HUES48 (cell line): ENCODE measurements at regions not wholly inside any gene's neighbourhood (a gene's known extent, or its start where the extent isn't known, plus 50 kb on each side); places are given as distances from the start of the nearest gene placed in this dataset.

Source experiments
- H3K27ac ChIP-seq: one replicate; pipeline ENCODE4 v1.7.0; 2013; ENCODE audit warnings: low read depth, low read length, inconsistent platforms
- H3K27me3 ChIP-seq: 2 replicates; pipeline ENCODE4 v1.6.1; 2013; ENCODE audit warnings: mild to moderate bottlenecking, low read length; ENCODE audit not compliant: control insufficient read depth, insufficient read depth
- H3K36me3 ChIP-seq: 2 replicates; pipeline ENCODE4 v1.6.1; 2013; ENCODE audit warnings: low read length; ENCODE audit not compliant: control insufficient read depth, insufficient read depth
- H3K4me1 ChIP-seq: 2 replicates; pipeline ENCODE4 v1.6.1; 2013; ENCODE audit warnings: mild to moderate bottlenecking, low read length; ENCODE audit not compliant: control insufficient read depth, insufficient read depth
- H3K4me3 ChIP-seq: 2 replicates; pipeline ENCODE4 v1.5.1; 2013; ENCODE audit warnings: mild to moderate bottlenecking, low read depth, low read length
- H3K9ac ChIP-seq: 2 replicates; pipeline ENCODE4 v1.6.1; 2013; ENCODE audit warnings: mild to moderate bottlenecking, low read depth, low read length, moderate library complexity
- H3K9me3 ChIP-seq: 2 replicates; pipeline ENCODE4 v1.6.1; 2013; ENCODE audit warnings: low read length; ENCODE audit not compliant: control insufficient read depth, insufficient read depth

DNA sequence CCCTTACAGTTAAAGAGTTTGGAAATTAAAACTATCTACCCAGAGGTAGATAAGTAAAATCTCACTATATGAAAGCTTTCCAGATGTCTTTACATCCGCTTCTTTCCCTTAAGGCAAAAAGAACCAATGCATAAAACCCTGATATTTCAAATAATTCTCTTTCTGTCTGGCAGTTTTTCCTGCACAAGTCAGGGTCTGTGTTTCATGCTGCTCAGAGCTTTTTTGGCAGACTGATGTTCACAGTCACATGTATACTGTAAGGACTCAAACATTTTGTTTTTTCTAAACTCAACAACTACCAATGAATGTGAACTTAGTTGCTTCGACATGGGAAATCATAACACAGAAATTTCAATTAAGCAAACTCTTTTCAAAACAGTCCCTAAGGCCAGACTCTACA, 988.4 kb downstream of the EPHA3 start:
- no peaks in the 10 kb centered on the region for H3K36me3 ChIP-seq
- no peaks in the 10 kb centered on the region for H3K4me1 ChIP-seq
- H3K4me3 ChIP-seq: no peak overlapping the region
- H3K9ac ChIP-seq: no peak overlapping the region
- H3K27ac ChIP-seq: no peak overlapping the region
- H3K27me3 ChIP-seq: no peaks in the 10 kb centered on the region
- H3K9me3 ChIP-seq: no peaks in the 10 kb centered on the region

DNA sequence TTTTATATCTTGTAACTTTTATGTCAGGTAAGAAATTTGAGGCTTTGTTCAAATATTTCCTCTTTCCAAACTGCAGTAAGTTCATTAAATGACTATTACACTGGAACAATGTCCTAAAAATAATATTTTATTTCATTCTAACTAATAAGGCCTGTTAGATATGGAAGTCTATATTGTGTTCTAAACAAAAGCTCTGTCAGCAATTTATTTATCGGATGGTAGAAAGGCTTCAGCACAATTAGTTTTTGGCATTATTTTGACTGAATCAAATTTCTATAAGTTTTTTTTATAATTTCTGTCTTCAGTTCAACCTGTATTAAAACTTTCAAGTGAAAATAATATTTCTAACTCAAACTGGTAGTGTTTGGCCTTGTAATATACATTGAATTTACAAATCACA, 992.1 kb downstream of the EPHA3 start:
- Histone ChIP-seq H3K4me3 (no peak overlapping the region), H3K9ac (no peak overlapping the region), H3K36me3 (no peaks in the 10 kb centered on the region), H3K27me3 (no peaks in the 10 kb centered on the region), H3K4me1 (no peaks in the 10 kb centered on the region), H3K27ac (no peak overlapping the region), H3K9me3 (no peaks in the 10 kb centered on the region)

DNA sequence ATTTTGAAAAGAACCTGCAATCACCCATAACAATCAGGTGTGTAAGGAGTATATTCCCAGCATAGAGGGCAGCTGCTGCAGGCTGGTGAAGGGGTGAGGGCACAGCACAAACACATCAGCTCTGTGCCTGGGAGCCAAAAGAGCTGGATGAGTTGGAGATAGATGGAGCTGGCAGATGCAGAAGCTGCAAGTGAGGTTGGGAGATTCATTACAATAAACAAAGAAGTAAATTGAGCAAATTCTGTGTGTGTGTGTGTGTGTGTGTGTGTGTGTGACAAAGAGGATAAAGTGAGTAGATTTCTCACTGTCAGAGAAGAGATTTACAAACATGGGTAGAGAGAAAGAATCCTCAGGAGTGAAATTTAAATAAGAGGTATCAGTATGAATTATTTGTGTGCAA, 994.7 kb downstream of the EPHA3 start:
- Histone ChIP-seq H3K27ac (no peak overlapping the region), H3K9ac (no peak overlapping the region), H3K4me3 (no peak overlapping the region), H3K36me3 (no peaks in the 10 kb centered on the region), H3K27me3 (no peaks in the 10 kb centered on the region), H3K9me3 (no peaks in the 10 kb centered on the region), H3K4me1 (no peaks in the 10 kb centered on the region)

DNA sequence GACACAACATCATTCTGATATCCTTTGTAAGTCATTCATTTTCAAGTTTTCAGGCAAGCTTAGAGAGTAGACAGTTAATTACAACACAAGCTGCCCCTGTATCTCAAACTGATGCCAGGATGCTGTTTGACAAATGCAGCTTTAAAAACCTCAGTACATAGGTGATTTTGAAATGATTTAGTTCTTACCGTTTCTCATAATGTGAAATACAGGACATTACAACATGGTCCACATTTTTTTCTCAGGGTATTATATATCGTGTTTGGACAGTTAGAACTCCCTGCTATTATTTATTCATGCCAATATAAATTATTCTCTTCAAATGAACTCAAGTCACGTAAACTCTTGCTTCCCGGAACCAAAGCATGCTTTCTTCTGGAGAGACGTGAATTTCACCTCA, 1013.9 kb downstream of the EPHA3 start:
- Histone ChIP-seq H3K27ac (no peak overlapping the region), H3K27me3 (no peaks in the 10 kb centered on the region), H3K9me3 (0 out of 2 replicates have a peak, but pooled peaks cover 10% of the 10 kb centered on the region), H3K9ac (no peak overlapping the region), H3K4me1 (no peaks in the 10 kb centered on the region), H3K36me3 (no peaks in the 10 kb centered on the region), H3K4me3 (no peak overlapping the region)

DNA sequence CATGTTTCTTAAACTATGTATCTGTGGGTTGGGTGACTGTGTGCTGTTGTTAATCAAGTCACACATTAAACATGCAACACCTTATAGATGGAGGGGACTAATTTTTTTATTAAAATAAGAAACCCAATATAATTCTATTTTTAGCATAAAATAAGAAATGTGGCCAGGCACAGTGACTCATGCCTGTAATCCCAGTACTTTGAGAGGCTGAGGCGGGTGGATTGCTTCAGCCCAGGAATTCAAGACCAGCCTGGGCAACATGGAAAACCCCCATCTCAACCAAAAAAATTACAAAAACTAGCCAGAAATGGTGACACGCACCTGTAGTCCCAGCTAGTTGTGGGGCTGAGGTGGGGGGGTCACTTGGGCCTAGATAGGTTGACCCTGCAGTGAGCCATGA, 1021.0 kb downstream of the EPHA3 start:
- H3K9me3 ChIP-seq: peaks cover 4% of the 10 kb centered on the region; the same call in 1 of the 2 replicates
- H3K36me3 ChIP-seq: no peaks in the 10 kb centered on the region
- H3K4me3 ChIP-seq: no peak overlapping the region
- no peak overlapping the region for H3K9ac ChIP-seq
- H3K4me1 ChIP-seq: no peaks in the 10 kb centered on the region
- H3K27me3 ChIP-seq: no peaks in the 10 kb centered on the region
- no peak overlapping the region for H3K27ac ChIP-seq

DNA sequence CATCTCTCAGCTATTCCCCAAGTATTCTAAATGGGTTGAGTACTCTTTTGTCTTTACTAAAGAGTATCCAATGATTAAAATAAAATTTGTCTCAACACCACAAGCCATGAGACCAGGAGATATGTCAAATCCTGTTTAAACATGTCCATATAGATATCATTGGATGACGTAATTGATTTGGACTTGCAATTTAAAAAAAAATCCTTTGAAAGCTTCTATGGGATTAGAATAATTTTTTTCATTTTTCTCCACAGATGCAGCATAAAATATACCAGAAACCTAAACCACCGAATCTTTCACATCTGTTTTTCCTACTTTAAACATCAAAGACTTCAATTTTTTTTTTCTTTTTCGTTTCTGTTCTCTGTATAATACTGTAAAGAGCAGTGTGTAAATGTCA, 1022.3 kb downstream of the EPHA3 start:
- Histone ChIP-seq H3K4me1 (no peaks in the 10 kb centered on the region), H3K9me3 (peaks cover 4% of the 10 kb centered on the region; the same call in 1 of the 2 replicates), H3K4me3 (no peak overlapping the region), H3K27me3 (no peaks in the 10 kb centered on the region), H3K9ac (no peak overlapping the region), H3K27ac (no peak overlapping the region), H3K36me3 (no peaks in the 10 kb centered on the region)

DNA sequence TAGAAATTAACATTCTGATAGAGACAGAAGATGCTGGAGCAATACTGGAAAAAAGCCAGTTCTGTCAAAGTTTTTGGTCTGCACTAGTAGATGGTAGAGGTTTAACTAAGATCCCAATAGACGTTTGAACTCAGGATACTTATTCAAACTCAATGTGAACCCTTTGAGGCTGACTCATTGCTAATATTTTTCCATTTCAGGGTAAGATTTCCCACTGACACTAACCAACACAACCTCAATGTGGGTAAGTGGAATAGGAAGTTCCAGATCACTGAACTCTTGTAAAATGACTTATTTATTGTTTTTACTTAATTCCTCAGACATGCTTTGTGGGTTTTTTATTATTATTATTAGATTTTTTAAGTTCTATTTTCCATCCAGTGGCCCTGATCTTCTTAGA, 1024.8 kb downstream of the EPHA3 start:
- no peaks in the 10 kb centered on the region for H3K36me3 ChIP-seq
- H3K9me3 ChIP-seq: 0 out of 2 replicates have a peak, but pooled peaks cover under 1% of the 10 kb centered on the region
- H3K4me1 ChIP-seq: no peaks in the 10 kb centered on the region
- no peaks in the 10 kb centered on the region for H3K27me3 ChIP-seq
- no peak overlapping the region for H3K4me3 ChIP-seq
- H3K9ac ChIP-seq: no peak overlapping the region
- H3K27ac ChIP-seq: no peak overlapping the region

DNA sequence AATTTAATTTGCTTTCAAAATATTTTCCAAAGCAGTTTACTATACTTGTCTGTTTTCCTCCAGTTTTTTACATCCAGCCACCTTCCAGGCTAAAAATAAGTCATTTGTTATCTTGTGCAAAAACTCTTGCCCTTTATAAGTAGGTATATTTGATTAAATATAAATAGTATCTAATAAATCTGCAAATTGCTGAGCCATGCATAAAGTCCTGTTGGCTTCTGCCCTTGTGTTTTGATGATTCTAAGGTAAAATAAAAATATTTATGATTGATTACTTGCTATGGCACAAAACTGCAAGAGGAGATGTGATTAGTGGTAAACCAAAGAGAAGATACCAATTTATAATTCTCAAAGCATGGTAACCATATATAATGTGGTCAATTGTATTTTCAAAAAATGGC, 1026.7 kb downstream of the EPHA3 start:
- H3K27ac ChIP-seq: no peak overlapping the region
- H3K9me3 ChIP-seq: no peaks in the 10 kb centered on the region
- H3K4me3 ChIP-seq: no peak overlapping the region
- H3K27me3 ChIP-seq: no peaks in the 10 kb centered on the region
- H3K9ac ChIP-seq: no peak overlapping the region
- no peaks in the 10 kb centered on the region for H3K36me3 ChIP-seq
- H3K4me1 ChIP-seq: no peaks in the 10 kb centered on the region

DNA sequence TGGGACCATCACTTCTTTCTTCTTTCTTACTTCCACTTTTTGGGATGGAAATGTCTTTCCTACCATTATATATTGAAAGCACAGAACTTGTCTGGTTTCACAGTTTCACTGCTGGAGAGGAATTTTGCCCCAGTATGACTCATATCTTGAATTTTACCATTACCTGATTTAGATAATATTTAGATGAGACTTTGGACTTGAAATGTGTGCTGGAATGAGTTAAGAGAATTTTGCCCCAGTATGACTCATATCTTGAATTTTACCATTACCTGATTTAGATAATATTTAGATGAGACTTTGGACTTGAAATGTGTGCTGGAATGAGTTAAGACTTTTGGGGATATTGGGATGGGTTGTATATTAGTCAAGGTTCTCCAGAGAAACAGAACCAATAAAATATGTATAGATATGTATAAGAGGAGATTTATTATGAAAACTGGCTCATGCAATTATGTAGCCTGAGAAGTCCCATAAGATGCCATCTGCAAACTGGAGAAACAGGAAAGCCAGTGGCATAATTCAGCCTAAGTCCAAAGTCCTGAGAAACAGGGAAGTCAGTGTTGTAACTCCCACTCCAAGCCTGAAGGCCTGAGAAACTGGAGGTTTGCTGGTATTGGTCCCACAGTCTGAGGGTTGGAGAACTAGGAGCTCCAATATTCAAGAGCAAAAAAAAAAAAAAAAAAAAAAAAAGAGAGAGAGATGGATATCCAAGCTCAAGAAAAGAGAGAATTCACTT, 1029.2 kb downstream of the EPHA3 start:
- Histone ChIP-seq H3K4me3 (no peak overlapping the region), H3K4me1 (no peaks in the 10 kb centered on the region), H3K36me3 (no peaks in the 10 kb centered on the region), H3K9me3 (no peaks in the 10 kb centered on the region), H3K27me3 (no peaks in the 10 kb centered on the region), H3K9ac (no peak overlapping the region), H3K27ac (no peak overlapping the region)

DNA sequence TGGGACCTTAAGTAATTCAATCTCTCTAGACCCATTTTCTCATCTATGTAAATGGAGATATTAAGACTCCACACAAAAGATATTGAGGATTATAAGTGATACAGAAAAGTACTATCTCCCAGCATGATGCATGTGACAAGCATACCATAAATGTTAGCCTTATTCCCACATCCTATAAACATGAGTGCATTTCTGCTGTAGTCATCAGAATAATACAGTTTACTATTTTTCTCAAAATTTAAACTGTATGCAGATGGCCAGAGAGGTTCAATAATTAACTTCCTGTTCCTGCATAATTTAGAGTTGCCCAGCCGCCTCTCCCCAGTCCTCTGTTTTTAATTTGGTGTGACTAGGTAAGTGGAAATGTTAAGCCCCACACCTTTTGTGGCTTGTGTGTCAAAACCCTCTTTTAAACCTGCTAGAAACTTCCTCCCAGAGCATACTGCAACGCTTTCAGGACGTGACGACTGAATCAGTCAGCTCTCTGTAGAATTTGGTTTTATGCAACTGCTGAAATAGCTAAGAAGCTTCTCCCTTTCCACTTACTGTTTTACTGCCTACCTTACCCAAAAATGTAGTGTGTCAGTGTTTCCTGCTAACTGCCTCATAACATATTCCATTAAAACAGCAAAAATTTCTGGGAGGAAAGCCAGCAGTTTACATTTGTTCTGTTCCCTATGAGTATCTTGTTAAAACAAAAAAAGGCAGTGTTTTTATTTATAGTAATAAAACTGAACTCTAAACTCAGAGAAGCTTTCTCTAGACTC, 1037.9 kb downstream of the EPHA3 start:
- Histone ChIP-seq H3K9me3 (no peaks in the 10 kb centered on the region), H3K27me3 (no peaks in the 10 kb centered on the region), H3K9ac (no peak overlapping the region), H3K27ac (no peak overlapping the region), H3K4me1 (no peaks in the 10 kb centered on the region), H3K4me3 (no peak overlapping the region), H3K36me3 (no peaks in the 10 kb centered on the region)

DNA sequence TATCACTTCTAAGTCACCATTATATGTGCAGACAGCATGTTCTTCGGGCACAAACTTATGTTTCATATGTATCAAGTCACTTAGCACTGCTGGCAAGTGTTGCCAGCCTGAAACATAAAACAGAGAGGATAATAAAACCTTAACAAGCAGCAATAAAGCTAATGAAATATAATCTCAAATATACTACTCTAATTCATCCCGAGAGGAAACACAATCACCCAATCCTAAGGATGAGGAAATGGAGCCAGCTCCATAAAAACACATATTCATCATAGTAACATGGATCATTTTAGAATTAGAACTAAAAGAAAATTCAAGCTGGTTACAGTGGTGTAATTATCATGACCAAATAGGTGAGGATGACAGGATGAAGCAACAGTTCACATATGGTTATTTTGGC, 1072.7 kb downstream of the EPHA3 start:
- H3K36me3 ChIP-seq: no peaks in the 10 kb centered on the region
- no peak overlapping the region for H3K27ac ChIP-seq
- no peak overlapping the region for H3K9ac ChIP-seq
- H3K9me3 ChIP-seq: no peaks in the 10 kb centered on the region
- H3K4me3 ChIP-seq: no peak overlapping the region
- H3K27me3 ChIP-seq: no peaks in the 10 kb centered on the region
- no peaks in the 10 kb centered on the region for H3K4me1 ChIP-seq
